Suprapubic skin (tissue), 4 donors: ENCODE measurements at regions not wholly inside any gene's neighbourhood (a gene's known extent, or its start where the extent isn't known, plus 50 kb on each side); places are given as distances from the start of the nearest gene placed in this dataset.

Experiments used
- DNase-seq, 2 donors: peaks; one replicate each; pipeline ENCODE4 v3.0.0-alpha.2; 2019; ENCODE audit warnings: low spot score in 2 of 2
- H3K27ac ChIP-seq: fragments of 200-600 bp; sonication (generic); one replicate; pipeline ENCODE4 v1.5.1; 2019
- H3K27me3 ChIP-seq: fragments of 200-600 bp; sonication (generic); one replicate; pipeline ENCODE4 v1.5.1; 2019
- H3K36me3 ChIP-seq: fragments of 200-600 bp; sonication (generic); one replicate; pipeline ENCODE4 v1.5.1; 2019
- H3K4me1 ChIP-seq: fragments of 200-600 bp; sonication (generic); one replicate; pipeline ENCODE4 v1.5.1; 2019
- H3K4me3 ChIP-seq: fragments of 200-600 bp; sonication (generic); one replicate; pipeline ENCODE4 v1.5.1; 2019; ENCODE audit warnings: mild to moderate bottlenecking
- H3K9me3 ChIP-seq: fragments of 200-600 bp; sonication (generic); one replicate; pipeline ENCODE4 v1.5.1; 2019
- CTCF ChIP-seq, 2 donors: fragments of 200-600 bp in 1 of 2; fragments of 450-650 bp in 1 of 2; sonication (generic) in 1 of 2; IDR thresholded peaks; one replicate each; pipeline ENCODE4 v1.5.1; 2016 to 2019; ENCODE audit warnings: antibody characterized with exemption in 2 of 2, mild to moderate bottlenecking in 1 of 2, moderate library complexity in 1 of 2
- EP300 ChIP-seq: sonication (generic); formaldehyde crosslinking; IDR thresholded peaks from one replicate; pipeline ENCODE4 v1.6.1; 2017; ENCODE audit warnings: antibody characterized with exemption
- POLR2A ChIP-seq, 2 donors: fragments of 450-650 bp; IDR thresholded peaks; one replicate each; pipeline ENCODE4 v1.6.1; 2017; ENCODE audit warnings: antibody characterized with exemption in 2 of 2, mild to moderate bottlenecking in 2 of 2, moderate library complexity in 2 of 2
- POLR2AphosphoS5 ChIP-seq, 3 donors: sonication (generic); formaldehyde crosslinking; IDR thresholded peaks; one replicate each; pipeline ENCODE4 v1.6.1; 2017; ENCODE audit warnings: antibody characterized with exemption in 3 of 3
- WGBS: methylation state at CpG from one replicate; pipeline ENCODE4 v1.1.5; 2018; 5-methylcytosine and 5-hydroxymethylcytosine counted together

- H3K4me3 ChIP-seq, result no peak overlapping the region
These were observed 236.3 kb upstream of the FOXK1 start for GRCh38 chr7:4445777-4446176.

GRCh38 chr7:4449263-4449662 lies 232.8 kb upstream of the FOXK1 start:
- WGBS, result 91% methylated on average over 10 of the region's 10 CpGs
- no peak overlapping the region for H3K4me3 ChIP-seq

More at GRCh38 chr7:4445777-4446176, 236.3 kb upstream of the FOXK1 start:
- no peak for DNase-seq
- Histone ChIP-seq H3K27ac (no peak overlapping the region), H3K27me3 (no peaks in the 10 kb centered on the region), H3K4me1 (no peaks in the 10 kb centered on the region), H3K9me3 (no peaks in the 10 kb centered on the region), H3K36me3 (no peaks in the 10 kb centered on the region)
- TF ChIP-seq POLR2A (IDR thresholded peaks at IDR 0.05), result no peak
- no peak for TF ChIP-seq CTCF (IDR thresholded peaks at IDR 0.05)
- no peak for TF ChIP-seq EP300
- no peak for TF ChIP-seq POLR2AphosphoS5 (IDR thresholded peaks at IDR 0.05)
- 92% methylated on average over 2 of the region's 2 CpGs for WGBS

GRCh38 chr7:4450483-4450882 lies 231.6 kb upstream of the FOXK1 start:
- Histone ChIP-seq H3K27me3 (no peaks in the 10 kb centered on the region), H3K36me3 (no peaks in the 10 kb centered on the region), H3K27ac (no peak overlapping the region), H3K4me1 (no peaks in the 10 kb centered on the region), H3K9me3 (no peaks in the 10 kb centered on the region), H3K4me3 (no peak overlapping the region)
- DNase-seq, result no peak
- TF ChIP-seq POLR2AphosphoS5 (IDR thresholded peaks at IDR 0.05), result no peak
- TF ChIP-seq POLR2A (IDR thresholded peaks at IDR 0.05), result no peak
- TF ChIP-seq EP300, result no peak
- TF ChIP-seq CTCF (IDR thresholded peaks at IDR 0.05), result no peak
- 90% methylated on average over 2 of the region's 2 CpGs for WGBS

More at GRCh38 chr7:4449263-4449662, 232.8 kb upstream of the FOXK1 start:
- Histone ChIP-seq H3K36me3 (no peaks in the 10 kb centered on the region), H3K4me1 (no peaks in the 10 kb centered on the region), H3K9me3 (no peaks in the 10 kb centered on the region), H3K27ac (no peak overlapping the region), H3K27me3 (no peaks in the 10 kb centered on the region)
- no peak for DNase-seq
- TF ChIP-seq EP300 (no peak), POLR2A (IDR thresholded peaks at IDR 0.05) (no peak), CTCF (IDR thresholded peaks at IDR 0.05) (no peak), POLR2AphosphoS5 (IDR thresholded peaks at IDR 0.05) (no peak)

GRCh38 chr7:4460597-4460996 lies 221.5 kb upstream of the FOXK1 start:
- no peak overlapping the region for H3K27ac ChIP-seq
- no peak for DNase-seq
- TF ChIP-seq EP300, result no peak
- TF ChIP-seq CTCF (IDR thresholded peaks at IDR 0.05), result no peak
- H3K27me3 ChIP-seq, result no peaks in the 10 kb centered on the region
- no peaks in the 10 kb centered on the region for H3K9me3 ChIP-seq
- no peaks in the 10 kb centered on the region for H3K36me3 ChIP-seq
- WGBS, result 90% methylated on average over 2 of the region's 2 CpGs
- H3K4me1 ChIP-seq, result peaks cover 5% of the 10 kb centered on the region
- no peak overlapping the region for H3K4me3 ChIP-seq

GRCh38 chr7:4461531-4461930 lies 220.6 kb upstream of the FOXK1 start:
- H3K9me3 ChIP-seq, result no peaks in the 10 kb centered on the region
- H3K27me3 ChIP-seq, result no peaks in the 10 kb centered on the region
- TF ChIP-seq POLR2AphosphoS5 (IDR thresholded peaks at IDR 0.05) (no peak), EP300 (no peak), POLR2A (IDR thresholded peaks at IDR 0.05) (no peak), CTCF (IDR thresholded peaks at IDR 0.05) (no peak)
- no peaks in the 10 kb centered on the region for H3K36me3 ChIP-seq
- no peak for DNase-seq
- H3K27ac ChIP-seq, result no peak overlapping the region
- 80% methylated on average over 8 of the region's 8 CpGs for WGBS
- H3K4me3 ChIP-seq, result no peak overlapping the region
- H3K4me1 ChIP-seq, result peaks cover 5% of the 10 kb centered on the region
